H1 (cell line): ENCODE measurements at regions not wholly inside any gene's neighbourhood (a gene's known extent, or its start where the extent isn't known, plus 50 kb on each side); places are given as distances from the start of the nearest gene placed in this dataset.

Experiments
- CHD1 ChIP-seq: IDR thresholded peaks from 2 replicates; pipeline ENCODE4 v1.6.1; 2012; ENCODE audit warnings: low read depth, low read length, improper control_type of control experiment
- SAP30 ChIP-seq: fragments of 300-600 bp; sonication (generic); IDR thresholded peaks from 2 replicates; pipeline ENCODE4 v1.7.1; 2012; ENCODE audit warnings: low read length, moderate library complexity, mild to moderate bottlenecking, inconsistent platforms; ENCODE audit not compliant: insufficient read depth, insufficient replicate concordance
- TF ChIP-seq, protein P1 (sequence below): fragments of 300-600 bp; sonication (generic); IDR thresholded peaks from 2 replicates; pipeline ENCODE4 v1.7.1; 2012; ENCODE audit warnings: low read length, moderate library complexity, mild to moderate bottlenecking, inconsistent platforms; ENCODE audit not compliant: insufficient replicate concordance

DNA sequence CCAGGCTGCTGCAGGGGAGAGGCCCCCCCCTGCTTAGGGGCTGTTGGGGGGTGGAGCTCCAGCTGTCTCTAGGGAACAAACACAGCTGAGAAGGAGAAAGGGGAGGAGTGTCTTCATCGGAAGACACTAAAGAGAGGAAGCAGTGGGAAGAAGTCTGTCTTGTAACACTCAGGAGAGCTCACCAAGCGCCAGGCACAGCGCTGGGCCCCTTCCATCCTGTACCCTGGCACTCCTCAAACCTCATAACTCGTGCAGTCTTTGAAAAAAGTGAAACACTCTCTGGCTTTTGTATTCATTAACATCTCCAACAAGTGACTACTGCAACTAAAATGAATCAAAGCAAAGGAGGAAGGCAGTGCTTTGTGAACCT lies 67.4 kb upstream of the PRDM11 start (continued):
- TF ChIP-seq, protein P1, sequence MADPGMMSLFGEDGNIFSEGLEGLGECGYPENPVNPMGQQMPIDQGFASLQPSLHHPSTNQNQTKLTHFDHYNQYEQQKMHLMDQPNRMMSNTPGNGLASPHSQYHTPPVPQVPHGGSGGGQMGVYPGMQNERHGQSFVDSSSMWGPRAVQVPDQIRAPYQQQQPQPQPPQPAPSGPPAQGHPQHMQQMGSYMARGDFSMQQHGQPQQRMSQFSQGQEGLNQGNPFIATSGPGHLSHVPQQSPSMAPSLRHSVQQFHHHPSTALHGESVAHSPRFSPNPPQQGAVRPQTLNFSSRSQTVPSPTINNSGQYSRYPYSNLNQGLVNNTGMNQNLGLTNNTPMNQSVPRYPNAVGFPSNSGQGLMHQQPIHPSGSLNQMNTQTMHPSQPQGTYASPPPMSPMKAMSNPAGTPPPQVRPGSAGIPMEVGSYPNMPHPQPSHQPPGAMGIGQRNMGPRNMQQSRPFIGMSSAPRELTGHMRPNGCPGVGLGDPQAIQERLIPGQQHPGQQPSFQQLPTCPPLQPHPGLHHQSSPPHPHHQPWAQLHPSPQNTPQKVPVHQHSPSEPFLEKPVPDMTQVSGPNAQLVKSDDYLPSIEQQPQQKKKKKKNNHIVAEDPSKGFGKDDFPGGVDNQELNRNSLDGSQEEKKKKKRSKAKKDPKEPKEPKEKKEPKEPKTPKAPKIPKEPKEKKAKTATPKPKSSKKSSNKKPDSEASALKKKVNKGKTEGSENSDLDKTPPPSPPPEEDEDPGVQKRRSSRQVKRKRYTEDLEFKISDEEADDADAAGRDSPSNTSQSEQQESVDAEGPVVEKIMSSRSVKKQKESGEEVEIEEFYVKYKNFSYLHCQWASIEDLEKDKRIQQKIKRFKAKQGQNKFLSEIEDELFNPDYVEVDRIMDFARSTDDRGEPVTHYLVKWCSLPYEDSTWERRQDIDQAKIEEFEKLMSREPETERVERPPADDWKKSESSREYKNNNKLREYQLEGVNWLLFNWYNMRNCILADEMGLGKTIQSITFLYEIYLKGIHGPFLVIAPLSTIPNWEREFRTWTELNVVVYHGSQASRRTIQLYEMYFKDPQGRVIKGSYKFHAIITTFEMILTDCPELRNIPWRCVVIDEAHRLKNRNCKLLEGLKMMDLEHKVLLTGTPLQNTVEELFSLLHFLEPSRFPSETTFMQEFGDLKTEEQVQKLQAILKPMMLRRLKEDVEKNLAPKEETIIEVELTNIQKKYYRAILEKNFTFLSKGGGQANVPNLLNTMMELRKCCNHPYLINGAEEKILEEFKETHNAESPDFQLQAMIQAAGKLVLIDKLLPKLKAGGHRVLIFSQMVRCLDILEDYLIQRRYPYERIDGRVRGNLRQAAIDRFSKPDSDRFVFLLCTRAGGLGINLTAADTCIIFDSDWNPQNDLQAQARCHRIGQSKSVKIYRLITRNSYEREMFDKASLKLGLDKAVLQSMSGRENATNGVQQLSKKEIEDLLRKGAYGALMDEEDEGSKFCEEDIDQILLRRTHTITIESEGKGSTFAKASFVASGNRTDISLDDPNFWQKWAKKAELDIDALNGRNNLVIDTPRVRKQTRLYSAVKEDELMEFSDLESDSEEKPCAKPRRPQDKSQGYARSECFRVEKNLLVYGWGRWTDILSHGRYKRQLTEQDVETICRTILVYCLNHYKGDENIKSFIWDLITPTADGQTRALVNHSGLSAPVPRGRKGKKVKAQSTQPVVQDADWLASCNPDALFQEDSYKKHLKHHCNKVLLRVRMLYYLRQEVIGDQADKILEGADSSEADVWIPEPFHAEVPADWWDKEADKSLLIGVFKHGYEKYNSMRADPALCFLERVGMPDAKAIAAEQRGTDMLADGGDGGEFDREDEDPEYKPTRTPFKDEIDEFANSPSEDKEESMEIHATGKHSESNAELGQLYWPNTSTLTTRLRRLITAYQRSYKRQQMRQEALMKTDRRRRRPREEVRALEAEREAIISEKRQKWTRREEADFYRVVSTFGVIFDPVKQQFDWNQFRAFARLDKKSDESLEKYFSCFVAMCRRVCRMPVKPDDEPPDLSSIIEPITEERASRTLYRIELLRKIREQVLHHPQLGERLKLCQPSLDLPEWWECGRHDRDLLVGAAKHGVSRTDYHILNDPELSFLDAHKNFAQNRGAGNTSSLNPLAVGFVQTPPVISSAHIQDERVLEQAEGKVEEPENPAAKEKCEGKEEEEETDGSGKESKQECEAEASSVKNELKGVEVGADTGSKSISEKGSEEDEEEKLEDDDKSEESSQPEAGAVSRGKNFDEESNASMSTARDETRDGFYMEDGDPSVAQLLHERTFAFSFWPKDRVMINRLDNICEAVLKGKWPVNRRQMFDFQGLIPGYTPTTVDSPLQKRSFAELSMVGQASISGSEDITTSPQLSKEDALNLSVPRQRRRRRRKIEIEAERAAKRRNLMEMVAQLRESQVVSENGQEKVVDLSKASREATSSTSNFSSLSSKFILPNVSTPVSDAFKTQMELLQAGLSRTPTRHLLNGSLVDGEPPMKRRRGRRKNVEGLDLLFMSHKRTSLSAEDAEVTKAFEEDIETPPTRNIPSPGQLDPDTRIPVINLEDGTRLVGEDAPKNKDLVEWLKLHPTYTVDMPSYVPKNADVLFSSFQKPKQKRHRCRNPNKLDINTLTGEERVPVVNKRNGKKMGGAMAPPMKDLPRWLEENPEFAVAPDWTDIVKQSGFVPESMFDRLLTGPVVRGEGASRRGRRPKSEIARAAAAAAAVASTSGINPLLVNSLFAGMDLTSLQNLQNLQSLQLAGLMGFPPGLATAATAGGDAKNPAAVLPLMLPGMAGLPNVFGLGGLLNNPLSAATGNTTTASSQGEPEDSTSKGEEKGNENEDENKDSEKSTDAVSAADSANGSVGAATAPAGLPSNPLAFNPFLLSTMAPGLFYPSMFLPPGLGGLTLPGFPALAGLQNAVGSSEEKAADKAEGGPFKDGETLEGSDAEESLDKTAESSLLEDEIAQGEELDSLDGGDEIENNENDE = no peak
- TF ChIP-seq CHD1 (no peak), SAP30 (no peak)
